ENCODE measurements at regions not wholly inside any gene's neighbourhood (a gene's known extent, or its start where the extent isn't known, plus 50 kb on each side); places are given as distances from the start of the nearest gene placed in this dataset.

DNA sequence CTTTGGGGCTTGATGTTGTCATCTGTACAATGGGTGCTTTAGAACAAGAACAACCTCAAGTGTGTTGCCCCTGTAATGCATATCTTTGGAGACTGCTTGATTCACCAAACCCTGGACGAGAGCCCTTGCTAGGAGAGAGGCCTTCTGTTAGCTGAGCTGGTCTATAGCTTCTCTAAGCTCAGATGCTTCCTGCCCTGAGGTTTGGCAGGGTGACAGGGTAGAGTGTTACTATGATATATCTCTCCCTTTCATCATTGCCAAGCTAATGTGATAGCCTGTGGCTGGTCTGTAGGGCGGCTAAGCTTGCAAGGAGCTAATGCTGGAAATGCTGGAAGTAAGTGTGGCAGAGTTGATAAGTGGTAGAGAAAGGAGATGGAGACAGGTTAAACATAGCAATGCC lies 364.1 kb downstream of the RPS24 start:
- TF ChIP-seq, protein P1, sequence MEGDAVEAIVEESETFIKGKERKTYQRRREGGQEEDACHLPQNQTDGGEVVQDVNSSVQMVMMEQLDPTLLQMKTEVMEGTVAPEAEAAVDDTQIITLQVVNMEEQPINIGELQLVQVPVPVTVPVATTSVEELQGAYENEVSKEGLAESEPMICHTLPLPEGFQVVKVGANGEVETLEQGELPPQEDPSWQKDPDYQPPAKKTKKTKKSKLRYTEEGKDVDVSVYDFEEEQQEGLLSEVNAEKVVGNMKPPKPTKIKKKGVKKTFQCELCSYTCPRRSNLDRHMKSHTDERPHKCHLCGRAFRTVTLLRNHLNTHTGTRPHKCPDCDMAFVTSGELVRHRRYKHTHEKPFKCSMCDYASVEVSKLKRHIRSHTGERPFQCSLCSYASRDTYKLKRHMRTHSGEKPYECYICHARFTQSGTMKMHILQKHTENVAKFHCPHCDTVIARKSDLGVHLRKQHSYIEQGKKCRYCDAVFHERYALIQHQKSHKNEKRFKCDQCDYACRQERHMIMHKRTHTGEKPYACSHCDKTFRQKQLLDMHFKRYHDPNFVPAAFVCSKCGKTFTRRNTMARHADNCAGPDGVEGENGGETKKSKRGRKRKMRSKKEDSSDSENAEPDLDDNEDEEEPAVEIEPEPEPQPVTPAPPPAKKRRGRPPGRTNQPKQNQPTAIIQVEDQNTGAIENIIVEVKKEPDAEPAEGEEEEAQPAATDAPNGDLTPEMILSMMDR (conservative IDR thresholded peaks at IDR 0.05 in 1 of 2, IDR thresholded peaks at IDR 0.05 in 1 of 2; ENCODE audit: low read depth in 1 of 2, low read length in 2 of 2) = no peak
- no peak for TF ChIP-seq EZH2 (IDR thresholded peaks at IDR 0.05; ENCODE audit: low read length, missing control alignments)
